Activated gamma-delta T cell treated with Interleukin-2 at 50 U/mL for 16 hours (primary cell): ENCODE measurements at regions not wholly inside any gene's neighbourhood (a gene's known extent, or its start where the extent isn't known, plus 50 kb on each side); places are given as distances from the start of the nearest gene placed in this dataset.

Experiments
- DNase-seq: peaks from one replicate; pipeline ENCODE4 v3.0.0-alpha.2; 2020

DNA sequence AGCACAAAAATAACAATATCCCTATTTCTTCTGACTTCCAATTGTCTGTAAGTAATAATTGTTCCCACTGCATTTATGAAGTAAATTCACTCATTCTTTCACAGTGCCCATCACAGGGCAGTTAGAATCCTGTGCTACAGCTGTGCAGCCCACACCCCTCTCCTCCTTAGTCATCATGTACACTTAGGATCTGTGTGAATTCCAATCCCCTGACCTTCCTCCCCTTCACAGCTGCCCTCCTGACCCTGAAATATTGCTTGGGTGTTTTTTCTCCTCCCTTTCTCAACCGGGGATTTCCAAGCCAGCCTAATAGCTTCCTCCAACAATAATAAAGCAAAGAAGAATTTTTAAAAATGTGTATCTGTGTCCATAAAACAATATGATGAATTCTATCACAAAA is 91.5 kb upstream of the BEND6 start:
- DNase-seq = no peak

DNA sequence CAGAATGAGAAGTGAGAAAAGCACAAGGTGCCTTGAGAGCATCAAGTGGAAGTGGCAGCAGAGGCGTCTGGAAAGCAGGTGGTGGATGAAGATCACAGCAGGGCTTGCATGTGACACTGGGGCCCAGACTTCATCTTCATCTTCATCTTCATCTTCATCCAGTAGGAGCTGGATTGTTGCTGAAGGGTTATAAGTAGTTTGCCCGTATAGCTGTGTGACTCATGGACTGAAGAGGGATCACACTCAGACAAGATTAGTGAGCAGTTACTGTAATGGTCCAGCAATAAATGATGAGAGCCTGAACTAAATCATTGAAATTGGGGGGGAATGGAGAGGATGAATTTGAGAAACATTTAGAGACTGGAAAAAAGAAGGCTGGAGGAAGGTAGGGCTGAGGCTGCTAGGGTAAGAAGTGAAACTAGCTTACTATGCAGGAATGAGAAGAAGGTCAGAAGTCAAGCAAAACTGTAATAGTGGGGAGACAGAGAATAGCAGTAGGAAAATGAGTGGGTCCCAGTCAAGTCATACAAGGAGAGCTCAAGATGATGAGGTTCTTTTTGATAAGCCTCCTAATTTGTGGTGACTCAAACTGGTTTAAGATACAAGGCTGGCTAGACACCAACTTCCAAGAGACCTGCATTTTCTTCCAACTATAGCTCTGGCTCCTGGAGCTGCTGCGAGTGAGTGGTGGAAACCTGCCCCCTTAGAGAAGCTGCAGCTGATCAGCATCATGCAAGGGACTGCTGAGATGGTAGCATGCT is 92.3 kb upstream of the BEND6 start:
- no peak for DNase-seq

DNA sequence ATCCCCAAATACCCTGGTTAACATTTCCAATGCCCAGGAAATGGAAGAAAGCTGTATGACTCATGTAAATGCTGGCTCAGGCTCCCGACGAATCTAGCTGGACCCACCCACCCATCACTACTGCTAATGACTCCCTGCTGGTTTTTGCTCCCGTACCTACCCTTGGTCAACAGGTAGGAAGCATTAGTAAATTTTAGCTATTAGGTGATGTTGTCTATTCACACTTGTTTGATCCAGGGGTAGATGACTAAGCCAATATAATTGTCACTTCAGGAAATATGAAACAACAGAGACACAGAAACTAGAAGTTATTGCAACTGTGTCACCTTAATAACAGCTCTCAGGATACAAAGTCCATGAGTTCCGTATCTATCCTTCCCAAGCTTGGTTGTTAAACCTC is 94.4 kb upstream of the BEND6 start:
- no peak for DNase-seq

DNA sequence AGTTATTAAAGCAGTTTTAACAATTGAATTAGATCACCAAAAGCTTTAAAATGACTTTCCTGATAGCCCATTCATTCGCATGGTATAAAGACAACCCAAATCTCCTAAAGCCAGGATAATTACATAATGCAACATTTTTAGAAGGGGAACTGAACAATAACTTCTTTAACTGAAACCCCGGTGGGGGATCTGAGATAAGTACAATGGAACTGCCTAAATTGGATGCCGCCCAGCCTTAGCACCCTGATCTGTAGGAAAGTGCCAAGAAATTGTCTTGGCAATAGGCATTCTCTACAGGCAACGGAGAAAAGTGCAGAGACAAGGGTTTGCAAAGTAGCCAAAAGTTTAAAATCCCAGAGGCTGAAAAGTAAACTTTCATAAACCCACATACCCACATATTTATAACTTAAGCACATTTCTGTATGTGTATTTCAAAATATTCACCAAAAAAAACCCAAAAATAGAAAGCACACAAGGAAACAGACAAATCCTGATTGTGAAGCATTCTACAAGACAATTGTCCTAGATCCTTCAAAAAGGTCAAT is 98.8 kb upstream of the BEND6 start:
- no peak for DNase-seq

DNA sequence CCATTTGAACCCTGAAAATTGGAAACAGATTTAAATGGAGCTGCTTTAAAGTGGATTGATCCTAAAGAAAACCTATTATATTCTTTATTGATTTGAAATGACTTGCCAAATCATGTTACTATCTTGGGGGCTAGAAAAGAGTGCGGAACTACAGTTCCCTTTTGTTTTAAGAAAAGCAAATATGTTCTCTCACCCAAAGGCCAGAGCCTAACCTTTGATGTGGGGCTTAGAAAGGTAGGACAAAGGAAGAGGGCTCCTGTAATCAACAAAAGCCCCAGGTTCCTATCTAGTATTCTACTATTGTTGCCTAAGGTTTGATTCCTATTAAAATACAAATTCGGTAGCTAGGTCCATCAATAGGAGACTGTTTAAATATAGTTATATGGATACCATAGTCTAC is 100.8 kb upstream of the BEND6 start:
- no peak for DNase-seq

DNA sequence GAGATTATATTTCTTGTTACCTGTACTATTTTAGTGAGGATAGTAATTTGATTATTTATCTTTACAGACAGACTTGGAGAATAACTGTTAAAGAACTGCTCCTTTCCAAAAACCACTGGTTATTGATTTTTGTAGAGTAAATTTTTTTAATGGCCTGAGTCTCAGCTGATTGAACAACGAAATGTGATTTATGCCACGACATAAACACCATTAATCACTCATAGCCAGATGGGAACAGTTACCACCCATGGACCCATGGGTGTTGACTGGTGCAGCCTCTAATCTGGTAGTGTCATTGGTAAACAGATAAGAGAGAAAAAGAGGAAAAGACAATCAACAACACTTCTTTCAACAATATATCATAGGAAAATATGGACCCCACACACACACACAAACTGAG is 101.4 kb upstream of the BEND6 start:
- no peak for DNase-seq

DNA sequence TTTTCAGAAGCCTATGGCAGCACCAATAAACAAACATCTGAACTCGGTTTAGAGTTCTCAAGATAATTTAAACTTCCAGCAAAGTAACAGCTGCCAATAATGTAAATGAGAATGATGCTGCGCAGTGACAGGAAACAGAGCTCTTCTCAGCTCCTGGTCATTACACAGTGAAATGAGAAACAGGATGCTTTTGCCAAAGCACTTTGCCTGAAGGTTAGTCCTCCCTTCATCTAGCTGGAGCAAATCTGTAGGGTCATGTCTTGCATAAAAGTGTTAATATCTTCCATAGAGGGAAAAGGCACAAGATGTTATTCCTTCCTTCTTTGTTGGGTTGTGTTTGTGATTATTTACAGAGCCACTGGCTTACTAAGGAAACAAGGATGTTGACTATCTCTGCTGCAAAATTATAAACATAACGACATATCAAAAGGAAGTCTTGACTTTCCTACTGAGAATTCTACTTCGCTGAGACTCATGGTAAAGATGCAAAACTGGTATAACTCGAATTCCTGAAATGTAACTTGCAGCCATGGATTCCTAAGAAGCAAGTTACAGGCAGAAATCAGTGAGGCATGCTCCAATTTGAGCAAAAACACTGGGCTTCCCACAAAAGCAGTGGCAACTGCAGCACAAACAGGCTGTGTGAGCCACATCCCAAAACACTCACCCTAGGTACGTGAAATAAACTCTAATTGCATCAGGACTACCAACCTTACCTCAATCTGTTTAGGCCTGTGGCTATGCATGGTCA is 102.5 kb upstream of the BEND6 start:
- no peak for DNase-seq

DNA sequence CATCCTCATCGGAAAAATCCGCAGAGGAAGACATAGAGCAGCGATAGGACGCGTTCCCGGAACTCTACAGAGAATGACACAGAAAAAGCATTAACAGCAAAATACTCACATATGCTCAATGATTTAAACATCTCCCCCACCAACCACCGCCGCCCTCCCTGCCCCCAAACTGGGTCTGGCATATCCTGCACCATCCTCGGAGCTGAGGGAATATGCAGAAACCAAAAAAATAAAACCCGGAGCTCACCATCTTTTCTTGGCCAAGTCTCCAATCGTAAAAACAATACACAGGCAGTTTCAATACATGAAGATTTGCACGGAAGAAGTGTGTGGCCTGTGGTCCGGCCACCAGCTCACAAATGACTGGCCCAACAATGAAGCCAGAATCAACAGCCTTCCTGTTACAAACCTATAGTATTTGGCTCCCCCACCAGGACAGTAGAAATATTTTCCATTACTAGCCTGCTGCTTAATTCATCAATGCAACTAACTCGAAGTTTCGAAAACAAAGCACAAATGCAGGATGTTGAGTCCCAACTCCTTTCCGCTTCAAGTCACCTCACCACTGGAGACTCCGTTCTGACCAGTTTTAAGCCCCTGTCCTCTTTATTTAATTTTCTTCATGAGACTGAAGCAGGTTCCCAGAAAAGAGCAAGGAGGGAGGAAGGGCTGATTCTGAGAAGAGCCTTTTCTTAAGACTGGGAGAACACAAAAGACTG is 103.2 kb upstream of the BEND6 start:
- no peak for DNase-seq

DNA sequence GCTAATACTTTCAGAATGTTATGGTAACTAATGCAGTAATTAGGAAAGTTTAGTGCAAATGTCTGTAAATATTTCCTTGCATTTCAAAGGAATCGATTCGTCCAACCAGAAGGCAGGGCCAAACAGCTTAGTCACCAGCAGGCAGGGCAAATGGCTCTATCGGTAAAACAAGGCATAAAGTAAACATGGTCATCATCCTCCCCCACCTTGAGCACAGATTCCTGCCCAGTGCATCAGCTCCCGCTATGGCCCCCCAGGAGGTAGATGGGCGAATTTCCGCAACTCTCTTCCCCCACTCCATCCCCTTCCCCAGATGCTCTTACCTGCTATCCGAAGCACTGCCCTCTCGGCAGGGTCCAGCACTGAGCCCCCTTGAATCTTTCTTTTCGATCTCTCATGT is 103.8 kb upstream of the BEND6 start:
- DNase-seq = no peak

DNA sequence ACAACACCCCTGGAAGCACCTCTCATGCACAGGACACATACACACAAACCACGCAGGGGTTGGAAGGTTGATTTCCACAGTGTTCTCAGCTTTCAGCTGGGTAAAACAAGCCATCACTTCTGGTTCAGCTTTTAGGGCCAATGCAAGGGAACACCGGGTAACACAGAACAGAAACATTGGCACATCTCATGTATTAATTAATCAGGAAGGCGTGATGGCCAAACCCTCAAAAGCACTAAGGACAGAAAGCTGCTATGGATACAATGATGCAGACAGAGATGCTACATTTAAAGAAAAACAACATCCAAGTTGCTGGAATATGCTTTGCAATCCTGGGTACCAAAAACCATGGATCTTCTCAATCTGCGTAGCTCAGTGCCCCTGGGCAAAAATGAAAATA is 104.3 kb upstream of the BEND6 start:
- no peak for DNase-seq

DNA sequence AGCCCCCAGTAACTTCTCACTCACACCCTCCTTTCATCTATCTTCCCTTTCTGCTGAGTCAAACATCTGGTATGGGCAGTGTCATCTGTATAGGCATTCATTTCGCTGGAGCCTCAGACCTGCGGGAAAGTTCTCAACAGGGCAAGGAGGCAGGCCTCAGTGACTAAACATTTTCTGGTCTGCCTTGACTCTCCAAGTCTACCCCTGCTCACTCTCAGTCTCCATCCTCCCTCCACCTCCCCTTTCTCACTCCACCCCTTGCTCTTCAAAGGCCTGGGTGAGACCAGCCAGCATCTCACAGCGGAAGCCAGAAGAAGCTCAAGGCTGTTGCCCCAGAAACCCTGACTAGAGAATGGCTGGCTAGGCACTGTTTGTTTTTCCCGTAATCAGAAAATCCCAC is 105.0 kb upstream of the BEND6 start:
- DNase-seq = no peak

DNA sequence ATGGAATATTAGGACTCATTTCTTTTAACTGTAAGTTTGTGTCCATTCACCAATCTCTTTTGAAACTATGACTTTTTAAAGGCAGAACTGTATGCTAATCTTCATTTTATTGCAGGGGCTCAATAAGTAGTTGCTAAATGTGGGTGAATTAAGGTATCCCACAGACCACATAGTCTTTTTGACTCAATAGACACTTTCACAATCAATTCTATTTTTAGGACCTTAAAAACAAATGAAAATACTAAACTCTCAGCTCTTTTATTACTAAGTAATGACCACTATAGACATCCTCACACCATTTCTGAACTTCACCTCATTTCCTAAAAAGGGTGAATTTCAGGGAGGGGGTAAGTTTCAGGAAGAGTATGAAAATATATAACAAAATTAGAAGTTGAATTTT is 106.8 kb upstream of the BEND6 start:
- DNase-seq = no peak

DNA sequence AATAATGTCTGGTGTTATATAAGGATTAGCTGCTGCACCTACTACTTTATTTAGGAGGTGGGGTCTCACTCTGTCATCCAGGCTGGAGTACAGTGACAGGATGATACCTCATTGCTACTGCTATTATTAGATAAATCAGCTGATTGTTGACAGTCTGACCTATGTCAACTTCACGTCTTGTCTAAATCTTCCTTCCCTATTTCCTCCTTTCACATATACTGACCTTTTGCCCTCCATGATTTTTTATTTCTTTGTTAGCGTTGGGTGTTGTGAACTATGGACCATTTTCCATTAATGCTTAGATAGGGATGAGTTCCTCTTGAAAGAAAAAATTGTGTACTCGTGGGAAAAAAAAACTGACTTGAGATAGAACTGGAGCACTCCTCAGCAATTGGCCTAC is 109.9 kb upstream of the BEND6 start:
- no peak for DNase-seq

DNA sequence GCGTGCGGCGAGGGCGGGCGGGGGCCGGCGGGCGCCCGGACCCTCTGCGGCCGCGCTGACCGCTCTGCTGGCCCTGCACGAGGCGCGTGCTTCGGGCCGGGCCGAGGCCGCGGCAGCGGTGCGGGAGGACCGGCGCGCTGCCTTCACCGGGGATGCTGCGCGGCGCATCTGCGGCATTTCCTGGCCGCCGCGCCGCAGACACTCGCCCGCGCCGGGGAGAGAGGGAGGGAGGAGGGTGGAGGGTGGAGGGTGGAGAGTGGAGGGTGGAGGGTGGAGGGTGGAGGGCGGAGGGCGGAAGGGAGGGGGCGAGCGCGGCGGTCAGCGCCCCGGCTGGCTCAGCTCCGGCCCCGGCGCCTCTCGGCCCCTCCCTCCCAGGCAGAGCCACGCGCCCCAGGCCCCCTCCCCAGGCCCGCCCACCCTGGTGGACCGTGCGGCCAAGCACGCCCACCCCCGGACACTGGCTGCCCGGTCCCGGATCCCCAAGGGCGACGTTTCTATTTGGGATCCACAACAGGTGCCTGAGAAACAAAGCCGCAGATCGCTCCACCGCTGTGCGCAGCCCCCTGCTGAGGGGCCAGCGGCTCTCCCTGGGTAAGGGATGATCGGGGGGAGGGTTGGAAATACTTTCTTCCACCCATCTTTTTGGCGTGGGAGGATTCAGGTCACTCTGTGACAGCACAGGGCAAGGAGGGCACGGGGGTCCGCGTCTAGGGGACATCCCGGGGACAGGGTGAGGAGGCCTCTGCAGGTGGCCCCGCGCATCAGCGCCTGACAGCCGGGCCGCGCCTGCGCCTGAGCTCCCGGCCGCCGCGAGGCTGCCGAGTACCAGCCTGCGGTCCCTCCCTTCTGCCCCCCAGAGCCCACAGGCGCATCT is 111.2 kb upstream of the BEND6 start:
- peak; percentile 42 for DNase-seq

DNA sequence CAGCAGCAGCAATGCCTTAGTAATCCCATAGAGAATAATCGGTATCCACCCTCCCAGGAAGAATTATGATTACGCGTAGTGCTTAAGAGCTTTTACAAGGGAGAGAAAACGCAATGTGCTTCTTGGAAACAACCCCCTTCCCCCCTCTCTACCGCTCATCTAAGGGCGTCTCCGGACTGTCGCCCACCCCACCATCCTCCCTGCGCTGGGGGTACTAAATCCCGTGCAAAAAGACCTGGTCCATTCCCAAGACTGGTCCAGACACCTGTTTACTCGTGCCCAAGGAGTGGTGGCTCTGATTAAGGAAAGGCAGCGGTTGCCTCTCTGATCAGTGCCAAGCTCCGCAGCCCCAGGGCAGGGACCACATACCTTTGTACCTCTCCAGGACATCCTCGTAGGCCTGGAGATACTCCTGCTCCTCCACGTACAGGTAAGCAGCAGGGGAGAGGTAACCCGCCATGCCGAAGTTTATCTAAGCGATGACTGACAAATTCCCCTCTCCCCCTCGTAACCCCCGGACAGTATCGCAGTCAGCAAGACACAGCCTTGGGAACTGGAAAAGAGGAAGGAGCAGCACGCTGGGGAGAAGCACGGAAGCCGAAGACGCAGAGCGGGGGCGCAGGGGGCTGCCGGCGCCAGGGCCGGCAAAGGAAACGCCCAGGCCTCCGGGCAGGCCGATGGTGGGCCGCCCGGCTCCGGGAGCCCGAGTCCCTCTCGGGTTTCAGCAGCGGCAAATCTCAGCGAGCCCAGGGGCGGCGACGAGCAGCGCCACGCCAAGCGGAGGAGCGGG is 112.0 kb upstream of the BEND6 start:
- DNase-seq = no peak

DNA sequence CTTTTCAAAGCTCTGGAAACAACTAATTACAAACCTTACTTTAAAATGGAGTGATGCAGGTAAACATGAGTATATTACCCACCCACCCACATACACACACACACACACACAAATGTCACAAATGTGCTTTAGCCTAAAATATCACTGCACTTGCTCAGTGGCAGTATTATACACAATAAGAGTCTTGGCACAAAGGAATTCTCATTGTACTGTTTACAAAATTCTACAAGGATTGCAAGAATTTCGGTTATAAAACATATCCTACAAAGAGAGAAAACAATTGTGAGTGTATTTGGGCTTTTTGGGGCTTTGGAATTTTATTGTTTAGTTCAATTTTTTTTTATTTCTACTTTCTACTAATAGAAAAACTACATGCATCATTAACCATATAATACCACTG is 113.2 kb upstream of the BEND6 start:
- DNase-seq = no peak

DNA sequence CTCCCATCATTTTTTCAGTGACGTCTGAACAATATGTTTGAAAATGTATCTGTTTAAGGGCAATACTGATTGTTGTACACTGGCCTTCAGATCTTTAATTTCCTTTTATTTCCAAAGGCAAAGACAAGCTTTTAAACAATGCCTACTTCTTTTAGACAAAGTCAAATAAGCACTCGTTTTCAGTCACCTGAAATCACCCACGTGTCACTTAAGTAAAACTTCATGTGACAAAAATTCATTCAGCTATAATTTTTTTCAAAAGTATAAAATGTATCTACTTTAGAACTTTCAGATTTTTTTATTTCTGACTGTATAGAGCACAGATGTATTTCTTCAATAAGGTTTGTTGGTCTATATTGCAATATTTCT is 113.5 kb upstream of the BEND6 start:
- no peak for DNase-seq

DNA sequence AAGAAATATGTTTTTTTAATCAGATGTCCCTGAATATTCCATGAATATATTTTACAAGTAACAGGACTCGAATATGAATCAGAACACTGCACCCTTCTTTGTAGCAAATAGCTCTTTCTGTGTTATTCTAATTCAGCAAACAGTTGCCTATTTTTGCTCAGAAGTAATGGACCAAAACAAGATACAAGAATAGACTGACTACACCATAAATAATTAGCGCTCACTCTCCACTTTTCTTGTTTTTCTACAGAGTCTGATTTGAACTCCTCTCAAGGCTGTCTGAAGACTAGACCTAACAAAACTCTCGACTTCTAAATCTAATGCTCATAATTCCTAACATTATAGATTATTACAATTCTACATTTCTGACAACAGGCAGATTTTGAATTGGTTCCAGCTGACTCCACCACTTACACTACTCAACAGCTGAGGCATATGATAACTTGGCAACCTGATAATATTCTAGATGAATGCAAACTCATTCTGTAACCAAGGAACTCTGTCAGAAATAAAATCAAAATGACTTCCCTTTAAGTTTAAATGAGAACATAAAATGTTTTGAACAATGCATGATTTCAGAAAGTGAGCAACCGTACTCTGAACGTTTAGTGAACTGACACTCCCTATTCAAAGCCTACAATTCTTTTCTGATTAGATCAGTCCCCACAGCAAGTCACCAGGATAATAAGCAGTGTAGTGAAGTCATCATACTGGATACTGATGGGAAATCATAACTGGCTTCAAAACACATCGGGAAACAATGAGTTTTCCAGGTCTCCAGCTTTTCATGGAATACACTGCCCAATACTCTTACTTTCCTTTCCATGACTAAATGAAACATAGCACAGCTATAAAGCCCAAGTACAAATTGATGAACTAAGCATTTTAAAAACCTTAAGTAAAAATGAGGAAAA is 114.2 kb upstream of the BEND6 start:
- DNase-seq = no peak

DNA sequence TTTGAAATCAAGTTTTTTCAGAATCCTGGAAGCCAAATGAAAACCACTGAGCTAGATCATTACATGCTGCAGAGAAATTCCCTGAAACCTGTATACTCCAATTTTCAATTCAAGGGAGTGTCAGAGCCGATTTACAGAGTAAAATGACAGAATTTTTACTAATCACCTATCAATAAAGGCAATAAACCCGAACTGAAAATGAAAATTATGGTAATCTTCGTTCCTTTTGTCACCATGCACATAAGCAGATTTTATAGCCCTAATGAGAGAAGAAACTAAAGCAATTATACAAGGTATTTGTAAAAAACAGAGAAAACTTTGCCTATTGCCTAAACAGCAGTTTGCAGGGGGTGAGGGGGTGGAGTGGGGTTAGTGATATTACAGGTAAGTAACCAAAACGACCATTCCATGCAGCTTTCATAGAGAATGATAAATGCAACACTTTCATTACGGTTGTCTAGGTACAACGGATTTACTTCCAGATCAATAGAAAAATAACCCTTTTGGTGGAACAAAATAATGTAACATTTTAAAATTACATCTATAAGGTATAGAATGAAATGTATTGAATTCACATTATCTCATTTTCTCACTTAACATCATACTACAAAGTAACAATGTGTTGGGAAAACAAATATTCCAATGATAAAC is 115.2 kb upstream of the BEND6 start:
- DNase-seq = no peak

DNA sequence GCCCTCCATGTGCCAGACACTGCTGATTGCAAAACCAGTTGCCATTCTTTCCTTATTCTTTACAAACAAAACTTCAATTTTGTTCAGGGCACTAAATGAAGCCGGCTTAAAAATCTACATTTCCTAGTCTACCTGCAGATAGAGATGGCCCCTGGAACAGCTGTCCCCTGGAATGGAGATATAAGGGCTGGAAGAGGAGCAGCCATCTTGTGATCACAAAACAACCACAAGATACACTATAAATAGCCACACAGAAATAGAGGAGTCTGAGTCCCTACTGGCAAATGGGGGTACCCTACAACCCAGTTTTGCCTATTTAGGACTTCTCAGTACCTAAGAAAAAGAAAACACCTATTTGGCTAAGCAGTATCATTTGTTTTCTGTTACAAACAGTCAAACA is 115.9 kb upstream of the BEND6 start:
- no peak for DNase-seq
